ENCODE measurements at regions not wholly inside any gene's neighbourhood (a gene's known extent, or its start where the extent isn't known, plus 50 kb on each side); places are given as distances from the start of the nearest gene placed in this dataset.

DNA sequence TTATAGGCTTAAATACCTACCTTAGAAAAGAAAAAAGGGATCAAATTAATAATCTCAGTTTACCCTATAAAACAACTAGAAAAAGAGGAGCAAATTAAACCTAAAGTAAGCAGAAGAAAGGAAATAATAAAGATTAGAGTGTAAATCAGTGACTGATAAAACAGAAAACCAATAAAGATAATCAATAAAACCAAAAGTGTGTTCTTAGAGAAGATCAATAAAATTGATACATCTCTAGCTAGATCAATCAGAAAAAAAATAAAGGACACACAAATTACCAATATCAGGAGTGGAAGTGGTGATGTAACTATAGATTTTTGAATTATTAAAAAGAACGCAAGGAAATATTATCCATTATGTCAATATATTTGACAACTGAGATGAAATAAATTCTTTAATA is 69.2 kb upstream of the NAMPT start:
- TF ChIP-seq, protein P1, sequence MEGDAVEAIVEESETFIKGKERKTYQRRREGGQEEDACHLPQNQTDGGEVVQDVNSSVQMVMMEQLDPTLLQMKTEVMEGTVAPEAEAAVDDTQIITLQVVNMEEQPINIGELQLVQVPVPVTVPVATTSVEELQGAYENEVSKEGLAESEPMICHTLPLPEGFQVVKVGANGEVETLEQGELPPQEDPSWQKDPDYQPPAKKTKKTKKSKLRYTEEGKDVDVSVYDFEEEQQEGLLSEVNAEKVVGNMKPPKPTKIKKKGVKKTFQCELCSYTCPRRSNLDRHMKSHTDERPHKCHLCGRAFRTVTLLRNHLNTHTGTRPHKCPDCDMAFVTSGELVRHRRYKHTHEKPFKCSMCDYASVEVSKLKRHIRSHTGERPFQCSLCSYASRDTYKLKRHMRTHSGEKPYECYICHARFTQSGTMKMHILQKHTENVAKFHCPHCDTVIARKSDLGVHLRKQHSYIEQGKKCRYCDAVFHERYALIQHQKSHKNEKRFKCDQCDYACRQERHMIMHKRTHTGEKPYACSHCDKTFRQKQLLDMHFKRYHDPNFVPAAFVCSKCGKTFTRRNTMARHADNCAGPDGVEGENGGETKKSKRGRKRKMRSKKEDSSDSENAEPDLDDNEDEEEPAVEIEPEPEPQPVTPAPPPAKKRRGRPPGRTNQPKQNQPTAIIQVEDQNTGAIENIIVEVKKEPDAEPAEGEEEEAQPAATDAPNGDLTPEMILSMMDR (IDR thresholded peaks at IDR 0.05), result no peak
- no peak for TF ChIP-seq POLR2A (IDR thresholded peaks at IDR 0.05)
